Loucy (cell line): ENCODE measurements at regions not wholly inside any gene's neighbourhood (a gene's known extent, or its start where the extent isn't known, plus 50 kb on each side); places are given as distances from the start of the nearest gene placed in this dataset.

Experiments used
- EZH2phosphoT487 ChIP-seq: fragments of 200-600 bp; IDR thresholded peaks from 2 replicates; pipeline ENCODE4 v1.6.1; 2018; ENCODE audit warnings: antibody characterized with exemption, mild to moderate bottlenecking, moderate library complexity, borderline replicate concordance
- TF ChIP-seq, protein P1 (sequence below): fragments of 200-600 bp; sonication (generic); conservative IDR thresholded peaks from 2 replicates; pipeline ENCODE4 v1.5.1; 2014; ENCODE audit warnings: mild to moderate bottlenecking, antibody characterized with exemption, low read length

DNA sequence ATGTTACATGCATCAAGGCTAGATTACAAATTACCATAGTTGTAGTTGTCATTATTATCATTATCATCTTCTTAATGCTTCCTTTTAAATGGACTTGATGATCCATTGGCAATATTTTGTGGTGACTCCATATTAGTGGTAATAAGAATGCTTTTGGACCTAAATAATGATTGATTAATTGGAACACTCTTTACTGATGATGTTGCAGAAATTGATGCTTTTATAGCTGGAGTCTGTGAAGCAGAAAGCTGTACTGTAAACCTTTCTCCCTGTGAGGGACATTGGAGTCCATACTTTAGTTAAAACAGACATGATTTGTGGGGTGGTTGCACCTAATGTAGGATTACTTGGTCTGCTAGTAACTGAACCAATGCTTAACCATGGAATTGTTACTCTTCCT lies 190.4 kb downstream of the ATXN7L3B start:
- TF ChIP-seq, protein P1, sequence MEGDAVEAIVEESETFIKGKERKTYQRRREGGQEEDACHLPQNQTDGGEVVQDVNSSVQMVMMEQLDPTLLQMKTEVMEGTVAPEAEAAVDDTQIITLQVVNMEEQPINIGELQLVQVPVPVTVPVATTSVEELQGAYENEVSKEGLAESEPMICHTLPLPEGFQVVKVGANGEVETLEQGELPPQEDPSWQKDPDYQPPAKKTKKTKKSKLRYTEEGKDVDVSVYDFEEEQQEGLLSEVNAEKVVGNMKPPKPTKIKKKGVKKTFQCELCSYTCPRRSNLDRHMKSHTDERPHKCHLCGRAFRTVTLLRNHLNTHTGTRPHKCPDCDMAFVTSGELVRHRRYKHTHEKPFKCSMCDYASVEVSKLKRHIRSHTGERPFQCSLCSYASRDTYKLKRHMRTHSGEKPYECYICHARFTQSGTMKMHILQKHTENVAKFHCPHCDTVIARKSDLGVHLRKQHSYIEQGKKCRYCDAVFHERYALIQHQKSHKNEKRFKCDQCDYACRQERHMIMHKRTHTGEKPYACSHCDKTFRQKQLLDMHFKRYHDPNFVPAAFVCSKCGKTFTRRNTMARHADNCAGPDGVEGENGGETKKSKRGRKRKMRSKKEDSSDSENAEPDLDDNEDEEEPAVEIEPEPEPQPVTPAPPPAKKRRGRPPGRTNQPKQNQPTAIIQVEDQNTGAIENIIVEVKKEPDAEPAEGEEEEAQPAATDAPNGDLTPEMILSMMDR, result no peak
- TF ChIP-seq EZH2phosphoT487, result no peak
